ENCODE measurements at regions not wholly inside any gene's neighbourhood (a gene's known extent, or its start where the extent isn't known, plus 50 kb on each side); places are given as distances from the start of the nearest gene placed in this dataset.
"Not testable (repeated sequence)": the region's sequence is repeated elsewhere in the genome, so short reads cannot be mapped to it uniquely, and the experiment has no call there.

DNA sequence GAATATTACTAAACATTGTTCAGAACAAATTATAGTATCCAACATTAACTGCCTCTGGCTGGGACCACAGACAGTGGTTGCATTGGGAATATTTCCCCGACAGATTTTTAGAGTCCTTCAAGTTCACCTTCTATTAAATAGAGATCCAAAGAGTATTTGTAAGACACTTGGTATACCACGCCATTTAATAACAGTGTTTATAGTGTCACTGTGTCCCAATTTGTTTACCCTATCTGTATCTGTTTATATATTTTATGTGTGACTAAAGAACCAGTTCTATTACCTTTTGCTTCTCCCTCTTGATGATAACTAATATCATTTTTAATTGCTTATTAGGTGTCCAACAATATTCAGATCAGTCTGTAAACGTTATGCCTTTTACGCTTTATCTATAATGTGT is 191.3 kb upstream of the IRX5 start:
- TF ChIP-seq, protein P1, sequence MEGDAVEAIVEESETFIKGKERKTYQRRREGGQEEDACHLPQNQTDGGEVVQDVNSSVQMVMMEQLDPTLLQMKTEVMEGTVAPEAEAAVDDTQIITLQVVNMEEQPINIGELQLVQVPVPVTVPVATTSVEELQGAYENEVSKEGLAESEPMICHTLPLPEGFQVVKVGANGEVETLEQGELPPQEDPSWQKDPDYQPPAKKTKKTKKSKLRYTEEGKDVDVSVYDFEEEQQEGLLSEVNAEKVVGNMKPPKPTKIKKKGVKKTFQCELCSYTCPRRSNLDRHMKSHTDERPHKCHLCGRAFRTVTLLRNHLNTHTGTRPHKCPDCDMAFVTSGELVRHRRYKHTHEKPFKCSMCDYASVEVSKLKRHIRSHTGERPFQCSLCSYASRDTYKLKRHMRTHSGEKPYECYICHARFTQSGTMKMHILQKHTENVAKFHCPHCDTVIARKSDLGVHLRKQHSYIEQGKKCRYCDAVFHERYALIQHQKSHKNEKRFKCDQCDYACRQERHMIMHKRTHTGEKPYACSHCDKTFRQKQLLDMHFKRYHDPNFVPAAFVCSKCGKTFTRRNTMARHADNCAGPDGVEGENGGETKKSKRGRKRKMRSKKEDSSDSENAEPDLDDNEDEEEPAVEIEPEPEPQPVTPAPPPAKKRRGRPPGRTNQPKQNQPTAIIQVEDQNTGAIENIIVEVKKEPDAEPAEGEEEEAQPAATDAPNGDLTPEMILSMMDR (IDR thresholded peaks at IDR 0.05): no peak
- no peaks in the 10 kb centered on the region for H3K4me1 ChIP-seq
- no peaks in the 10 kb centered on the region for H3K27me3 ChIP-seq (ENCODE audit: low read depth)
- no peak overlapping the region for H3K27ac ChIP-seq
- no peaks in the 10 kb centered on the region for H3K36me3 ChIP-seq
- no peak for ATAC-seq
- no peaks in the 10 kb centered on the region for H3K9me3 ChIP-seq
- no peak overlapping the region for H3K4me3 ChIP-seq
- intact Hi-C loops (cut with DNase I): no loop called here
- DNase-seq: no peak

DNA sequence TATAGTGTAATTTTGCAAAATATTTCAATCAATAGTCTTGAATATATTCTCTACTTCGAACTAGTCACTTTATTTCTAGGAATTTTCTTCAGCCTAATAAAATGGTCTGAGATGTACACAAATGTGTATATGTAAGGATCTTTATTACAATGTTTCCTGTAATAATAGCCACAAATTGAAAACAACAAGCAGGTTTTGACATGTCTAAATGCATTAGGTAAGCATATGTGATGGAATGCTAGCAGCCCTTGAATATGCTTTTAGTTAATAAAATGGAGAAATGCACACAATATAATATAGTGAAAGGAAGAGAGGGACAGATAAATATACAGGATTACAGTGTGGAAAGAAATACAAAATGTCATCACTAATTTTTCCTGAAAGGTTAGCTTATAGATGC is 196.5 kb upstream of the IRX5 start:
- no peaks in the 10 kb centered on the region for H3K4me1 ChIP-seq

GRCh38 chr16:54727696-54728095 is 203.0 kb upstream of the IRX5 start:
- DNase-seq; intact Hi-C loops (cut with DNase I): not testable (repeated sequence)

More for the DNA sequence above, 196.5 kb upstream of the IRX5 start:
- Histone ChIP-seq H3K27me3 (ENCODE audit: low read depth) (no peaks in the 10 kb centered on the region), H3K9me3 (no peaks in the 10 kb centered on the region), H3K4me3 (no peak overlapping the region), H3K36me3 (no peaks in the 10 kb centered on the region), H3K27ac (no peak overlapping the region)
- ATAC-seq (no peak), DNase-seq (no peak)
- intact Hi-C loops (cut with DNase I): no loop called here
- TF ChIP-seq, protein P1 (IDR thresholded peaks at IDR 0.05): no peak

GRCh38 chr16:54724346-54724925 is 206.2 kb upstream of the IRX5 start:
- ATAC-seq (no peak), DNase-seq (no peak)
- H3K27ac ChIP-seq: no peak overlapping the region
- intact Hi-C loops (cut with DNase I): no loop called here
- H3K27me3 ChIP-seq (ENCODE audit: low read depth): no peaks in the 10 kb centered on the region
- H3K9me3 ChIP-seq: no peaks in the 10 kb centered on the region
- no peak overlapping the region for H3K4me3 ChIP-seq
- H3K36me3 ChIP-seq: no peaks in the 10 kb centered on the region
- H3K4me1 ChIP-seq: no peaks in the 10 kb centered on the region
- TF ChIP-seq, protein P1 (IDR thresholded peaks at IDR 0.05): no peak

More at GRCh38 chr16:54727696-54728095, 203.0 kb upstream of the IRX5 start:
- H3K36me3 ChIP-seq; H3K27me3 ChIP-seq (ENCODE audit: low read depth); H3K27ac ChIP-seq; H3K9me3 ChIP-seq; ATAC-seq; H3K4me3 ChIP-seq; H3K4me1 ChIP-seq: not testable (repeated sequence)

GRCh38 chr16:54722210-54722676 is 208.4 kb upstream of the IRX5 start:
- H3K36me3 ChIP-seq: no peaks in the 10 kb centered on the region
- H3K9me3 ChIP-seq: no peaks in the 10 kb centered on the region
- H3K4me1 ChIP-seq: no peaks in the 10 kb centered on the region
- intact Hi-C loops (cut with DNase I): no loop called here
- TF ChIP-seq, protein P1 (IDR thresholded peaks at IDR 0.05): no peak
- no peak overlapping the region for H3K27ac ChIP-seq
- ATAC-seq (no peak), DNase-seq (no peak)
- no peak overlapping the region for H3K4me3 ChIP-seq
- H3K27me3 ChIP-seq (ENCODE audit: low read depth): no peaks in the 10 kb centered on the region

DNA sequence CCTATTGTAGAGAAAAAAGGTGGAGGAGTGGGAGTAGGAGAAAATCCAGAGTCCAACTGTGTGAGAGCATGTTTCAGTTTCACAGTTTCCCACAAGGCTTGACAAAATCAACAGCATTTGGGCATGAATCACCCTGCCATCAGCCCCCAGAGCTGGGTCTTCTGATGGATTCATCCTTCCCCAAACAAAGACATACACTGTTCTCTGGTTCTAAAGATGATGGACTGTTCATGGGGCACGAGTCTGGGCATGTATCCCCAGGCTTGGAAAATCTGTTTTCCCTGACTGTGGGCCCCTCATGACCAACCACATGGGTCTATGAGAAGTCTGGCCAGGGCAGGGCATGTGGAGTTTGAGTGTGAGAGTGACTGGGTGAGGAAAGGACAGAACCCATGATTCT is 210.4 kb upstream of the IRX5 start:
- DNase-seq: no peak
- Histone ChIP-seq H3K27ac (no peak overlapping the region), H3K27me3 (ENCODE audit: low read depth) (no peaks in the 10 kb centered on the region), H3K4me3 (no peak overlapping the region), H3K4me1 (no peaks in the 10 kb centered on the region), H3K9me3 (no peaks in the 10 kb centered on the region), H3K36me3 (no peaks in the 10 kb centered on the region)
- TF ChIP-seq, protein P1 (IDR thresholded peaks at IDR 0.05): no peak
- no peak for ATAC-seq
- intact Hi-C loops (cut with DNase I): no loop called here

All from lower lobe of right lung (tissue), 2 donors.